Breast epithelium (tissue), 4 donors: ENCODE measurements at regions not wholly inside any gene's neighbourhood (a gene's known extent, or its start where the extent isn't known, plus 50 kb on each side); places are given as distances from the start of the nearest gene placed in this dataset.

Experiments
- DNase-seq, 2 donors: peaks; one replicate each; pipeline ENCODE4 v3.0.0-alpha.2; 2019; ENCODE audit warnings: low spot score in 2 of 2
- H3K27ac ChIP-seq, 2 donors: fragments of 200-600 bp; sonication (generic) in 1 of 2; one replicate each; pipeline ENCODE4 v1.5.1; 2016 to 2019; ENCODE audit warnings: mild to moderate bottlenecking in 1 of 2
- H3K27me3 ChIP-seq, 2 donors: fragments of 200-600 bp; sonication (generic) in 1 of 2; one replicate each; pipeline versions ENCODE4 v1.5.1 to v1.6.0; 2017 to 2019; ENCODE audit warnings: control low read depth in 1 of 2, mild to moderate bottlenecking in 1 of 2
- H3K36me3 ChIP-seq: fragments of 200-600 bp; one replicate; pipeline ENCODE4 v1.5.1; 2019
- H3K4me1 ChIP-seq, 2 donors: fragments of 200-600 bp; sonication (generic); one replicate each; pipeline ENCODE4 v1.5.1; 2016 to 2019; ENCODE audit warnings: control low read depth in 1 of 2
- H3K4me3 ChIP-seq, 3 donors: fragments of 200-600 bp; sonication (generic); 1 replicate in 2 of 3; 2 replicates in 1 of 3; pipeline ENCODE4 v1.5.1; 2016 to 2019; ENCODE audit warnings: mild to moderate bottlenecking in 3 of 3, moderate library complexity in 2 of 3
- H3K9me3 ChIP-seq, 2 donors: fragments of 200-600 bp; sonication (generic) in 1 of 2; one replicate each; pipeline ENCODE4 v1.5.1; 2016 to 2019; ENCODE audit warnings: control low read depth in 1 of 2
- CTCF ChIP-seq, 3 donors: fragments of 450-650 bp; IDR thresholded peaks; one replicate each; pipeline ENCODE4 v1.5.1; 2016 to 2017; ENCODE audit warnings: antibody characterized with exemption in 3 of 3, mild to moderate bottlenecking in 3 of 3, moderate library complexity in 3 of 3
- POLR2A ChIP-seq: fragments of 450-650 bp; IDR thresholded peaks from one replicate; pipeline ENCODE4 v1.6.1; 2016; ENCODE audit warnings: antibody characterized with exemption, mild to moderate bottlenecking, moderate library complexity
- POLR2AphosphoS5 ChIP-seq, 3 donors: sonication (generic); formaldehyde crosslinking; IDR thresholded peaks; one replicate each; pipeline ENCODE4 v1.6.1; 2017; ENCODE audit warnings: antibody characterized with exemption in 3 of 3
- intact Hi-C: fragments of 100-400 bp; cut with DNase I; formaldehyde crosslinking; loops from one replicate; pipeline ENCODE4 v1.15.1; 2023; ENCODE audit warnings: low total_unique reads

GRCh38 chr5:7018601-7019000 is 305.4 kb downstream of the TENT4A start:
- no peak for DNase-seq
- no peaks in the 10 kb centered on the region for H3K4me1 ChIP-seq
- H3K9me3 ChIP-seq = peaks cover 32 to 49% of the 10 kb centered on the region in 2 donors
- H3K27me3 ChIP-seq = no peaks in the 10 kb centered on the region
- no peak overlapping the region for H3K4me3 ChIP-seq
- intact Hi-C loops = no loop called here
- H3K27ac ChIP-seq = no peak overlapping the region
- no peak for TF ChIP-seq CTCF (IDR thresholded peaks at IDR 0.05)
- no peak for TF ChIP-seq POLR2AphosphoS5 (IDR thresholded peaks at IDR 0.05)
- TF ChIP-seq POLR2A = no peak
- no peaks in the 10 kb centered on the region for H3K36me3 ChIP-seq

DNA sequence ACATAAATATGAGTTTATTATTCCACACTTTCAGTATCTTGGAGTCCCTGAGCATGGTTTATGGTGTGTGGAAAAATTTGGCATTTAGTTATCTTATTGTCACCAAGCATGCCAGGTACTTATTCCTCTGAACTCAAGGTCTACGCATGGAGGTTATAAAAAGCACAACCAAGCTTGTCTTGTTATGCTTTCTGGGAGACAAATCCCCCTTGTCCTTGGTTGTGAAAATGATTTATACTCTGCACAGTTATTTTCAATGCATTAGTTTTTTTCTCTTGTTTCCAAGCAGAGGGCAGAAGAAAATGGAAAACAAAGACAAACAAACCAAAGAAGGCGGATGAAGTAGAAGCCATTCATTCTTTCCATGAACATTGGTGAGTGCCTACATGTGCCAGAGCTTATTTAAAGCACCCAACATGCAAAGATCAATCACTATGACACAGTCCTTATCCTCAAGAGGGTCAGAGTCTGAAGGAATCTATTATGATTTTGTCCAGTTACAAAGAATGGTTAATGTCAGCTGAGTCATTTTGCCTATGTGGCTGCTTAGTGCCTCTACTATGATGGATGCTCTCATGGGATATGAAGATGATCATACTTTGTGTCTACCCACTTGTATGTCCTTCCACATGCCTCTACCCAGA is 323.1 kb downstream of the TENT4A start:
- Histone ChIP-seq H3K9me3 (peaks cover 0 to 4% of the 10 kb centered on the region in 2 donors), H3K36me3 (no peaks in the 10 kb centered on the region), H3K27ac (no peak overlapping the region), H3K4me1 (no peaks in the 10 kb centered on the region), H3K4me3 (no peak overlapping the region), H3K27me3 (no peaks in the 10 kb centered on the region)
- no peak for DNase-seq
- TF ChIP-seq POLR2A (no peak), CTCF (IDR thresholded peaks at IDR 0.05) (no peak), POLR2AphosphoS5 (IDR thresholded peaks at IDR 0.05) (no peak)
- intact Hi-C loops = no loop called here

DNA sequence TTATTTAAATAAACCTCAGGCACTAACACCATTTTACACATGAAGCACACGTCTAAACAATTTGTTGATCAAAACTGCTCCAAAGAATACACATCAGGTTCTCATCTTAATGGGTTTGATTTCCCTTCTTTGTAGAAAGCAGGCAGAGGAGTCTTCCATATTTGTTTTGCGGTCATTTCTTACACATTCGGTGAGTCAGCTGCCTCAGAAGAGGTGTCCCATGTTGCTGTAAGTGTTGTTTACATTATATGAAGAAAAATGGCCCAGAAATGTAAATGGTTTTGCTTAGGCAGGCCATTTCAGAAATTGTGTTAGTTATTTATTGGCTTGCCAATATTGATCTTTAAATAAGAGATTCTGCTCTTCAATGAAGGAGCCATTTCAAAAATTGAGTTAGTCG is 325.8 kb downstream of the TENT4A start:
- no peaks in the 10 kb centered on the region for H3K4me1 ChIP-seq
- DNase-seq = no peak
- intact Hi-C loops = no loop called here
- peaks cover 0 to 4% of the 10 kb centered on the region in 2 donors for H3K9me3 ChIP-seq
- TF ChIP-seq POLR2A = no peak
- no peak for TF ChIP-seq POLR2AphosphoS5 (IDR thresholded peaks at IDR 0.05)
- TF ChIP-seq CTCF (IDR thresholded peaks at IDR 0.05) = no peak
- no peaks in the 10 kb centered on the region for H3K27me3 ChIP-seq
- no peak overlapping the region for H3K4me3 ChIP-seq
- H3K27ac ChIP-seq = no peak overlapping the region
- no peaks in the 10 kb centered on the region for H3K36me3 ChIP-seq

GRCh38 chr5:7040111-7040510 is 326.9 kb downstream of the TENT4A start:
- no peaks in the 10 kb centered on the region for H3K4me1 ChIP-seq
- no peaks in the 10 kb centered on the region for H3K36me3 ChIP-seq
- no peaks in the 10 kb centered on the region for H3K27me3 ChIP-seq
- no peak overlapping the region for H3K4me3 ChIP-seq
- DNase-seq = no peak
- no peak for TF ChIP-seq POLR2AphosphoS5 (IDR thresholded peaks at IDR 0.05)
- no peak for TF ChIP-seq POLR2A
- no peak for TF ChIP-seq CTCF (IDR thresholded peaks at IDR 0.05)
- intact Hi-C loops = loop anchor here (5.0 kb wide), 1 partner anchor 1093 kb away; no protein-coding TSS in a partner anchor
- H3K9me3 ChIP-seq = no peaks in the 10 kb centered on the region
- no peak overlapping the region for H3K27ac ChIP-seq

DNA sequence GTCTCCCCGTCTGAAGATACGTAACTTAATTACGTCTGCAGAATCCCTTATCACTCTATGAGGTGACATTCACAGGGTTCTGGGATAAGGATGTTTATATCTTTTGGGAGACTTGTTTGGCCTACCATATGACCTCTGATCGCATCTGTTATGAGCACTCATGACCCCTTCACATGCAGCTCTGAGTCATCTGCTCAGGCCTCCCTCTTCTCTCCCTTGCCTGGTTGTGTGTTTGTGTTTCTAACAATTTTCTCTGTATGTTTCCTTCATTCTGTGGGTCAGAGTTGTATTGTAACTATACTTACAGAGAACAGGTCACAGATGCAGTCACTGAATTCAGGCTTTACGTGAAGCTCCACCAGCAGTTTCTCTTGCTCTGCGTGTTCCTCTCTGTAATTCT is 330.6 kb downstream of the TENT4A start:
- intact Hi-C loops = loop anchor here (5.0 kb wide), 1 partner anchor 1096 kb away; no protein-coding TSS in a partner anchor
- no peaks in the 10 kb centered on the region for H3K36me3 ChIP-seq
- TF ChIP-seq CTCF (IDR thresholded peaks at IDR 0.05) (no peak), POLR2A (no peak), POLR2AphosphoS5 (IDR thresholded peaks at IDR 0.05) (no peak)

More for the DNA sequence above, 330.6 kb downstream of the TENT4A start:
- no peaks in the 10 kb centered on the region for H3K27me3 ChIP-seq
- no peaks in the 10 kb centered on the region for H3K4me1 ChIP-seq
- no peaks in the 10 kb centered on the region for H3K9me3 ChIP-seq
- no peak overlapping the region for H3K4me3 ChIP-seq
- DNase-seq = no peak
- H3K27ac ChIP-seq = no peak overlapping the region
